ENCODE measurements at regions not wholly inside any gene's neighbourhood (a gene's known extent, or its start where the extent isn't known, plus 50 kb on each side); places are given as distances from the start of the nearest gene placed in this dataset.

GRCh38 chr3:156760333-156760732 lies 65.8 kb upstream of the LEKR1 start:
- no peak for DNase-seq

- no peak for DNase-seq
Observed at GRCh38 chr3:156761007-156761406, 65.1 kb upstream of the LEKR1 start.

GRCh38 chr3:156761713-156762451 lies 64.3 kb upstream of the LEKR1 start:
- DNase-seq = peak in 1 of 2 experiments; percentile 13

- DNase-seq = no peak
Observed at GRCh38 chr3:156762631-156763185, 63.4 kb upstream of the LEKR1 start.

GRCh38 chr3:156763386-156763785 lies 62.8 kb upstream of the LEKR1 start:
- no peak for DNase-seq

- no peak for DNase-seq
Observed at GRCh38 chr3:156763931-156764720, 62.0 kb upstream of the LEKR1 start.

GRCh38 chr3:156764751-156765150 lies 61.4 kb upstream of the LEKR1 start:
- DNase-seq = no peak

GRCh38 chr3:156768390-156768789 lies 57.8 kb upstream of the LEKR1 start:
- DNase-seq = no peak

- DNase-seq = no peak
Observed at GRCh38 chr3:156769721-156770654, 56.2 kb upstream of the LEKR1 start.

- DNase-seq = no peak
Observed at GRCh38 chr3:156770699-156771414, 55.3 kb upstream of the LEKR1 start.

GRCh38 chr3:156772588-156773206 lies 53.5 kb upstream of the LEKR1 start:
- DNase-seq = no peak

GRCh38 chr3:156776031-156776430 lies 50.1 kb upstream of the LEKR1 start:
- no peak for DNase-seq
